Left lung (tissue), 4 donors: ENCODE measurements at regions not wholly inside any gene's neighbourhood (a gene's known extent, or its start where the extent isn't known, plus 50 kb on each side); places are given as distances from the start of the nearest gene placed in this dataset.

Source experiments
- ATAC-seq: fragments of 200-7000 bp; cut with Tn5 transposase; one replicate; pipeline ENCODE4 v1.9.1; 2020; ENCODE audit warnings: moderate library complexity
- DNase-seq, 4 donors: peaks; one replicate each; pipeline ENCODE4 v3.0.0-alpha.2; 2013 to 2020
- H3K27ac ChIP-seq, 2 donors: fragments of 200-600 bp; sonication (generic) in 1 of 2; one replicate each; pipeline versions ENCODE4 v1.5.0 to v1.8.0; 2020 to 2021
- H3K27me3 ChIP-seq, 2 donors: fragments of 200-600 bp; sonication (generic) in 1 of 2; one replicate each; pipeline versions ENCODE4 v1.5.0 to v1.8.0; 2020 to 2021
- H3K36me3 ChIP-seq, 2 donors: fragments of 200-600 bp; sonication (generic) in 1 of 2; one replicate each; pipeline versions ENCODE4 v1.5.0 to v1.8.0; 2020 to 2021
- H3K4me1 ChIP-seq, 2 donors: fragments of 200-600 bp; one replicate each; pipeline ENCODE4 v1.8.0; 2021
- H3K4me3 ChIP-seq, 2 donors: fragments of 200-600 bp; sonication (generic) in 1 of 2; one replicate each; pipeline versions ENCODE4 v1.5.0 to v1.8.0; 2020 to 2021; ENCODE audit warnings: mild to moderate bottlenecking in 1 of 2
- H3K9me3 ChIP-seq, 2 donors: fragments of 200-600 bp; sonication (generic) in 1 of 2; one replicate each; pipeline versions ENCODE4 v1.5.0 to v1.8.0; 2020 to 2021
- CTCF ChIP-seq, 2 donors: fragments of 200-600 bp; sonication (generic) in 1 of 2; IDR thresholded peaks; one replicate each; pipeline versions ENCODE4 v1.5.0 to v1.8.0; 2021; ENCODE audit warnings: antibody characterized with exemption in 2 of 2
- intact Hi-C, 2 donors: fragments of 100-400 bp; cut with DNase I; formaldehyde crosslinking; loops; one replicate each; pipeline versions ENCODE4 v1.11.2 to v1.14.2; 2022
- donor health status: DM: no; HTN: yes; CAD: no.
- donor health status: DM: no; HTN: no; CAD: no.

- H3K4me3 ChIP-seq = no peak overlapping the region
- no peaks in the 10 kb centered on the region for H3K27me3 ChIP-seq
- no peak for TF ChIP-seq CTCF (IDR thresholded peaks at IDR 0.05)
- no peak for DNase-seq
- no peak overlapping the region for H3K27ac ChIP-seq
- intact Hi-C loops = no loop called here
- no peaks in the 10 kb centered on the region for H3K4me1 ChIP-seq
- H3K9me3 ChIP-seq = no peaks in the 10 kb centered on the region
- ATAC-seq = no peak
- H3K36me3 ChIP-seq = no peaks in the 10 kb centered on the region
Observed at GRCh38 chr13:58474581-58474980, 843.0 kb downstream of the PCDH17 start.

- H3K36me3 ChIP-seq = no peaks in the 10 kb centered on the region
- H3K4me3 ChIP-seq = no peak overlapping the region
- H3K27ac ChIP-seq = no peak overlapping the region
- H3K27me3 ChIP-seq = no peaks in the 10 kb centered on the region
- no peaks in the 10 kb centered on the region for H3K9me3 ChIP-seq
- intact Hi-C loops = no loop called here
- DNase-seq (no peak), ATAC-seq (no peak)
- no peaks in the 10 kb centered on the region for H3K4me1 ChIP-seq
- no peak for TF ChIP-seq CTCF (IDR thresholded peaks at IDR 0.05)
Observed at GRCh38 chr13:58476206-58476918, 844.8 kb downstream of the PCDH17 start.

- TF ChIP-seq CTCF (IDR thresholded peaks at IDR 0.05) = no peak
- Histone ChIP-seq H3K36me3 (no peaks in the 10 kb centered on the region), H3K4me3 (no peak overlapping the region), H3K9me3 (no peaks in the 10 kb centered on the region), H3K4me1 (no peaks in the 10 kb centered on the region), H3K27me3 (no peaks in the 10 kb centered on the region), H3K27ac (no peak overlapping the region)
- intact Hi-C loops = no loop called here
- DNase-seq (no peak), ATAC-seq (no peak)
Observed at GRCh38 chr13:58478858-58479257, 847.3 kb downstream of the PCDH17 start.

- no peak overlapping the region for H3K4me3 ChIP-seq
- H3K4me1 ChIP-seq = no peaks in the 10 kb centered on the region
- H3K27me3 ChIP-seq = no peaks in the 10 kb centered on the region
- ATAC-seq (no peak), DNase-seq (no peak)
- no peak for TF ChIP-seq CTCF (IDR thresholded peaks at IDR 0.05)
- H3K36me3 ChIP-seq = no peaks in the 10 kb centered on the region
- H3K27ac ChIP-seq = no peak overlapping the region
- H3K9me3 ChIP-seq = no peaks in the 10 kb centered on the region
- intact Hi-C loops = no loop called here
Observed at GRCh38 chr13:58480061-58480460, 848.5 kb downstream of the PCDH17 start.

GRCh38 chr13:58488251-58488650 is 856.7 kb downstream of the PCDH17 start:
- no peak for TF ChIP-seq CTCF (IDR thresholded peaks at IDR 0.05)
- DNase-seq = no peak
- Histone ChIP-seq H3K4me1 (no peaks in the 10 kb centered on the region), H3K4me3 (no peak overlapping the region), H3K27ac (no peak overlapping the region), H3K36me3 (no peaks in the 10 kb centered on the region), H3K27me3 (no peaks in the 10 kb centered on the region), H3K9me3 (peaks cover 0 to 3% of the 10 kb centered on the region in 2 donors)
- intact Hi-C loops = no loop called here
- no peak for ATAC-seq
